DMS 273 treated with DMSO at 0.1 percent for 48 hours (cell line): ENCODE measurements at regions not wholly inside any gene's neighbourhood (a gene's known extent, or its start where the extent isn't known, plus 50 kb on each side); places are given as distances from the start of the nearest gene placed in this dataset.
"Not testable (repeated sequence)": the region's sequence is repeated elsewhere in the genome, so short reads cannot be mapped to it uniquely, and the experiment has no call there.

Experiments used
- DNase-seq: peaks from one replicate; lab custom pipeline; 2025; lab: John Stamatoyannopoulos, UW

- no peak for DNase-seq
Measured at GRCh38 chr12:86407620-86408208, 151.5 kb upstream of the MGAT4C start.

GRCh38 chr12:86389949-86390348 lies 133.8 kb upstream of the MGAT4C start:
- DNase-seq = no peak

GRCh38 chr12:86387591-86388145 lies 131.5 kb upstream of the MGAT4C start:
- no peak for DNase-seq

- not testable (repeated sequence) for DNase-seq
Measured at GRCh38 chr12:86383759-86384158, 127.6 kb upstream of the MGAT4C start.

GRCh38 chr12:86379337-86379736 lies 123.1 kb upstream of the MGAT4C start:
- no peak for DNase-seq

GRCh38 chr12:86376052-86376451 lies 119.9 kb upstream of the MGAT4C start:
- DNase-seq = peak; percentile 13

GRCh38 chr12:86373813-86374212 lies 117.6 kb upstream of the MGAT4C start:
- no peak for DNase-seq

DNA sequence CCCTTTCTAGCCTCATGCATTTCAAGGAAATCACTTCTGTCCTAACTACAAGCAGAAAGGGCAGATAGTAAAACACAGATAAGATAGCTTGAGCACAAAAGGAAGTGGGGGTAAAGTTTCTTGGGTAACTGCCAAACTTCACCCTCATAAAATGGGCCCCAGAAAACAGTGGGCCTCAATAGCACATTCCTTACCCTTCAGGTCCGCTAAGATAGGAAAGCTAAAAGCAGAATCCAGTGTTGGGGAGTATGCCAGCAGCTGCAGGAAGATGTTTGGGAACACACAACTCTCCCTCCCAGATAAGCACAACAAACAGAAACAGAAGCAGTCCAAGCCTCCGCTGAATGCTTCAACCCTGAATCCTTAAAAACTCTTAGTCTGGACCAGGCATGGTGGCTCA lies 110.9 kb upstream of the MGAT4C start:
- no peak for DNase-seq

DNA sequence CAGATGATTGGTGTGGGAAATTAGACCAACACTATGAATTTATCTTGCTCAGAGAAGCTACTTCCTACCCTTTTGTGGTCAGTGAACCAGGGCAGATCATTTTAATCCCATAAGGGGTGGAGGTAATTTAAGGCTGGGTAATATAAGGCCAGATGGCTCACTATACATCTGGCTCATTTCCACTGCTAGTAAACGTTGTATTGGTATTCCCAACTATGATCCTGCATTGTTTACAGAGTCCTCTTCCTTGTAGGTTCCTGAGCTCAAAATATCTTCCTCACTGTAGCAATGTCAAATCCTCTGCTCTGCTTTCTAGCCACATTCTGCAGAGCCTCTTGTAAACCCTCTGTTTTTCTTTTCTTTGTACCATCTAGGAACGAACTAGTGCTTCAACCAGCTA lies 93.0 kb upstream of the MGAT4C start:
- peak; percentile 37 for DNase-seq

GRCh38 chr12:86333955-86334522 lies 77.8 kb upstream of the MGAT4C start:
- no peak for DNase-seq

- DNase-seq = no peak
Measured at GRCh38 chr12:86331457-86331856, 75.3 kb upstream of the MGAT4C start.

DNA sequence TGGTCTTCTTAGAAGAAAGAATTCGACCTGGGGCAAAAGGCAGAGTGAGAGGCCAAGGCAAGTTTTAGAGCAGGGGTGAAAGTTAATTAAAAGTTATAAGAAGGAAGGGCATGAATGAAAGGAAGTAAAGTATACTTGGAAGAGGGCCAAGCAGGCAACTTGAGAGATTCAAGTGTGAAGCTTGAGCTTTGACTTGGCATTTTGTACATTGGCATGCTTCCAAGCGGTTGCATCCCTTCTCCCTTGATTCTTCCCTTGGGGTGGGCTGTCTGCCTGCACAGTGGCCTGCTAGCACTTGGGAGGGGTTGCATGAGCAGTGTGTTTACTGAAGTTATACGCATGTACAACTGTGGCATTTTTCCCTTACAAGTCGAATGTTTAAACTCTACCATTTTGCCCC lies 74.8 kb upstream of the MGAT4C start:
- no peak for DNase-seq

DNA sequence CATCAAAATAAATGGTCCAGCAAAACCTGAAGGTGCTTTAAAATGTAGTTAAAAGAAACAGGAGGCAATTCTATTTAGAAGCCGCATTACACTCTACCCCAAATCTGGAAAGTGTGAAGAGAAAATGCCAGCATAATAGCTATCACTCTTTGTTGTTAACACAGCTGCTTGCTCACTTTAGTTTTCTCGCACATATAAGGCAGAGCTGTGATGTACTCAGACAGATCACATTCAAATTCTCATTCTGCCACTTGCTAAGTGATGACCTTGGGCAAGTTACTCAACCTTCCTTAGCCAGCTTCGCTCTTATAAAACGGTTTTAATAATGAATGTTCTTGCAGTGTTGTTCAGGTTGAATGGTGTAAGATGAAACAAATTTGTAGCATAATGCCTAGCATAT lies 56.0 kb upstream of the MGAT4C start:
- no peak for DNase-seq
